Stimulated activated CD4-positive, alpha-beta T cell treated with anti-CD3 and anti-CD28 coated beads, Interleukin-12 subunit alpha, Interleukin-12 subunit beta, amount 100 ng/mL, for 24 hours (primary cell): ENCODE measurements at regions not wholly inside any gene's neighbourhood (a gene's known extent, or its start where the extent isn't known, plus 50 kb on each side); places are given as distances from the start of the nearest gene placed in this dataset.

Experiments
- DNase-seq, 2 experiments: peaks; one replicate each; pipeline ENCODE4 v3.0.0-alpha.2; 2020; ENCODE audit warnings: low read depth in 2 of 2

- no peak for DNase-seq
These were observed 333.0 kb upstream of the N4BP1 start for GRCh38 chr16:48942996-48943395.

GRCh38 chr16:48936811-48937210 lies 326.8 kb upstream of the N4BP1 start:
- no peak for DNase-seq

GRCh38 chr16:48932216-48932855 lies 322.4 kb upstream of the N4BP1 start:
- DNase-seq: no peak

- no peak for DNase-seq
These were observed 321.1 kb upstream of the N4BP1 start for GRCh38 chr16:48930951-48931553.

GRCh38 chr16:48919791-48920190 lies 309.8 kb upstream of the N4BP1 start:
- DNase-seq: no peak

- no peak for DNase-seq
These were observed 308.7 kb upstream of the N4BP1 start for GRCh38 chr16:48918520-48919258.

GRCh38 chr16:48916566-48916965 lies 306.6 kb upstream of the N4BP1 start:
- DNase-seq: no peak

- DNase-seq: no peak
These were observed 304.1 kb upstream of the N4BP1 start for GRCh38 chr16:48914070-48914469.

GRCh38 chr16:48913384-48913783 lies 303.4 kb upstream of the N4BP1 start:
- no peak for DNase-seq

- DNase-seq: no peak
These were observed 302.4 kb upstream of the N4BP1 start for GRCh38 chr16:48912360-48912759.

- DNase-seq: no peak
These were observed 301.7 kb upstream of the N4BP1 start for GRCh38 chr16:48911700-48912099.

- DNase-seq: no peak
These were observed 300.2 kb upstream of the N4BP1 start for GRCh38 chr16:48910214-48910613.

GRCh38 chr16:48909231-48909630 lies 299.3 kb upstream of the N4BP1 start:
- DNase-seq: no peak

- no peak for DNase-seq
These were observed 298.1 kb upstream of the N4BP1 start for GRCh38 chr16:48907906-48908634.

- no peak for DNase-seq
These were observed 295.9 kb upstream of the N4BP1 start for GRCh38 chr16:48905632-48906505.

- DNase-seq: no peak
These were observed 294.4 kb upstream of the N4BP1 start for GRCh38 chr16:48904333-48904732.

GRCh38 chr16:48903039-48903438 lies 293.1 kb upstream of the N4BP1 start:
- no peak for DNase-seq

GRCh38 chr16:48901712-48902374 lies 291.9 kb upstream of the N4BP1 start:
- DNase-seq: no peak

GRCh38 chr16:48899500-48899899 lies 289.5 kb upstream of the N4BP1 start:
- no peak for DNase-seq

GRCh38 chr16:48897698-48898205 lies 287.8 kb upstream of the N4BP1 start:
- DNase-seq: no peak

- no peak for DNase-seq
These were observed 285.2 kb upstream of the N4BP1 start for GRCh38 chr16:48895142-48895541.
